DMS153 treated with DMSO at 0.1 percent for 48 hours (cell line): ENCODE measurements at regions not wholly inside any gene's neighbourhood (a gene's known extent, or its start where the extent isn't known, plus 50 kb on each side); places are given as distances from the start of the nearest gene placed in this dataset.

Experiments used
- DNase-seq: peaks from one replicate; lab custom pipeline; 2025; ENCODE audit not compliant: unreplicated experiment; lab: John Stamatoyannopoulos, UW

DNA sequence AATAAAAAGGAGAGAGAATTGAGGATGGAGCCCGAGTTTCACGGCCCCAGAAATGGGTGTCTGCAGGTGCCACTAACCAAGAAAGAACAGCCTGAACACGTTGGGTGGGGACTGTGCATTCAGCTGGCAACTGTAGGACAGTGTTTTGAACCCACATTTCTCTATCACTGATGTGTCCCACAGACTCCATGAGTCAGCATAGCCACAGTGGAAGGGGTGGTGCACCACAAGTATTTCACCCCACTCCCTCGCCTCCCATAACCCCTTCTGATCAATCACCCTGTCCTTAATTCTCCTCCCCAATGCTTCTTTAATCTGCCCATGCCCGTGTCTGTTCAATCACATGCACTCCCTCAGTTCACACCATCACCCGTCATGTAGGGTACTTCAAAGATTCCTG lies 291.5 kb downstream of the ZNF516 start:
- no peak for DNase-seq

- DNase-seq = no peak
Observed at GRCh38 chr18:76202322-76202721, 292.7 kb downstream of the ZNF516 start.

DNA sequence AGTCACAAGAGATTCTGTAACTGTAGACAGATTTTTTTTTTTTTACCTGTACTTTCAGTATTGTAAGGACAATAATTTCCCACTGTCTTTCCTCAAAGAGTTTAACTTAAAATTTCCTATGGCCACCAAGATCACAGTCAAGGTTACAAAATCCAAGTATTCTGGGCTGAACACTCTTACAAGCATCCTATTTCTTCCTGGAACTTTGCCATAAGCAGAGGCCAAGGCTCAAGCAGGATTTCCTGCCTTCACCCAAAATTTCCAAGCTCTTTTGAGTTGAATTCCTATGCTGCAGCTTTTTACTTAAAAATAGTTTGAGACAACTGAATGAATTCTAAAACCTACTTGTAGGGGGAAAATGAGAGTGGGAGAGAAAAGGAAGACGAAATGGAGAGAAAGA lies 299.4 kb downstream of the ZNF516 start:
- DNase-seq = no peak

GRCh38 chr18:76188097-76188496 lies 306.9 kb downstream of the ZNF516 start:
- no peak for DNase-seq

DNA sequence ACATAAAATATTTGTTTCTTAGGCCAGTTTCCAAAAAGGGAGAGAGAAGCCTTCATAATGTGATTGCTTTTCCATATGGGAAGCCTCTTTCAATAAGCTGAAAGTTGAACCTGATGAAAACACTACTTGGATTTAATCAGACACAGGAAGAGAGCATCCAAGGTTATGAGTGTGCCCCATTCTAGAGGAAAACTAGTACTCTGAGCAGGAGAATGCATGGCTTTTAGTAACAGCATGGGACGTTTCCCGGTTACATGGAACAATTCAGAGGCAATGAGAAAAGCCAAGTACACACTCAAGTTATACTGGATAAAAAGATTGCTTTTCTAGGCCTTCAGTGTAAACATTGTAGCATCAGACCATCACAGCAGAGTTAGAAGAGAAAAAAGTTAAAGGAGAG lies 315.8 kb downstream of the ZNF516 start:
- DNase-seq = no peak

GRCh38 chr18:76177160-76177559 lies 317.9 kb downstream of the ZNF516 start:
- no peak for DNase-seq

DNA sequence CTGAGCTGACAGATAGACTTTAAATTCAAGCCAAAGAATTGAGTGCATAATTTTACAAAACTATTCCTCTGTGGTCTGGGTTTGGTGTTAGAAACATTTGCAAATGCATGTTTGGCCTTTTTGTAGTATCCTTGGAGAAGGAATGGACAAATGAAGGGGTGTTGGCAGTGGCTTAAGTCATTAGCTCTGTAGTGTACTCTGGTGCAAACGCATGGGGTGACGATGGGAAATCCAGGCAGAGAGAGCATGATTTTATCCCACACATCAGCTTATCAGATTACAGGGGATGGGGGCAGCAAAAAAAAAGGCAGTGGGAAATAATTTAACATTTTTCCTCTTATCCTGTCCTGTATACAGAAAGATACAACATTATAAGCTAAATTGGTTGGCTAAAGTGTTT lies 320.6 kb downstream of the ZNF516 start:
- no peak for DNase-seq

- no peak for DNase-seq
Observed at GRCh38 chr18:76169733-76170132, 325.3 kb downstream of the ZNF516 start.

DNA sequence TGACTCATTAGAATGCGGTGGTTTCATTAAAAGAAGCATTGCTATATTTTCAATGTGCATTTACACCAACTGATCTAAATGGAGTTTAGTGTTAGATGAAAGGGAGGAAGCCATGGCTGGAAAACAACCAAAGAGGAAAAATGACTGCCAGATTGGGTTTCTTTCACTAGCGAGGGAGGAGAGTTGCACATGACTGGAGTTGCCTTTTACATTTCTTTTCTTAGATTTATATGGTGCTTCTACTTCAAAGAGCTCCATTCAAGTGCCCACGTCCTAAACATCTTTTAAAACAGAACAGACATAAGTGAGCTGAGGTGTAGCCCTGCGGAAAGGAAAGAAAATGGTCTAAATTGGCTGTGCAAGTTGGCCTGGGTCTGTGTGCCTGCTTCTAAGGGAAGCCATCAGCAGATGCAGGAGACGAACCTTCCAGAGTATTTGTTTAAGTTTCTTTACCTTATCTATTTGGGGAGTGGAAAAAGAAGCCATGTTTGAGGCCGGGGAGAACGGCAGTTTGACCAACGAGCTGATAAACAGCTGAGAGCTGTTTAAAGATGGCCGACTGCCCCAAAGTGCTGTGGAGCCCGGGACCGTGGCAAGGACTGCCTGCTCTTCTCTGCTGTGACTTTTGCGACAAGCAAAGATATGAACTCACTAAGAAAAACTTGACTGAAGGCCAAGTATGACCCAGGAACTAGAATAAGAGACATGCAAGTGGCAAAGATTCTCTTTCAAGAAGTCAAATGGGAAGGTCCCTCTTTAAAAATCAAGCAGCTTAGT lies 327.0 kb downstream of the ZNF516 start:
- DNase-seq = no peak

- DNase-seq = no peak
Observed at GRCh38 chr18:76167410-76167809, 327.6 kb downstream of the ZNF516 start.

GRCh38 chr18:76162886-76163285 lies 332.2 kb downstream of the ZNF516 start:
- no peak for DNase-seq

- DNase-seq = no peak
Observed at GRCh38 chr18:76161983-76162382, 333.1 kb downstream of the ZNF516 start.

GRCh38 chr18:76153691-76154090 lies 341.4 kb downstream of the ZNF516 start:
- no peak for DNase-seq

GRCh38 chr18:76149734-76150133 lies 345.3 kb downstream of the ZNF516 start:
- no peak for DNase-seq

DNA sequence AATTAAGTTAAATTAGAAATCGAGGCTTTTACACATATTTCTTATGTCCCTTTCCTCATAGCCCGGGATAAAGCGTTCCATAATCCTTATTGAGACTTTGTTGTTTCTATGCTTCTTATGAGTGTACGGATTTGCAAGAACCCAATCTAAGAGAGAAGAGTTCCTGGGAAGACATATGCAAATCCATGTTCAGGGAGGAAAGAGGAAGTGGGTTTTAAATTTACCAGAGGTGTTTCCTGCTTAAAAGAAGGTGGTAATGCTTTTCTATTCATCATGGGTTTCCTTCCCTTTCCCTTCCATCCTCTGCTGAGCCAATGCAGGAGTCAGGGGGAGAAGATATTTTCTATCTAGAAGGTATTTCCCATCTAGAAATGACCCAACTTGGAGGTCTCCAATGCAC lies 345.8 kb downstream of the ZNF516 start:
- DNase-seq = no peak

GRCh38 chr18:76145521-76146376 lies 349.3 kb downstream of the ZNF516 start:
- no peak for DNase-seq

- no peak for DNase-seq
Observed at GRCh38 chr18:76144844-76145243, 350.2 kb downstream of the ZNF516 start.

DNA sequence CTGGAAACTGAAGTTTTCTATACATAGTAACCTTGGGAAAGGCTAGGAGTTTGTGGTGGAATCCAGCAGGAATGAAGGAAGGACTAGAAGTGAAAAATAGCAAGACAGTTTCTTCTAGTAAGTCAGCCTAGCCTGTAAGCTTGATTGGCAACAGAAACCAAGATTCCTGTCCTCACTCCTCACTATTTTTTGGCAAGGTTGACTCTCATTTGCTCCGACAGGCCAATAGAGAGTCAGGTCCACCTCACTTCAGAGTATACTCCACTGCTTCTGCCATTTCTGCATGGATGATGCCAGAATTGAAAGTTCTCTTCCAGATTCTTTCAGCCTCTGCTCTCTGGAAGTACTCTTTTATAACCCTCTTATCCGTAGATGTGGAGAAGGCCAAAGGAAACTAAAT lies 352.4 kb downstream of the ZNF516 start:
- DNase-seq = no peak

- no peak for DNase-seq
Observed at GRCh38 chr18:76139844-76140243, 355.2 kb downstream of the ZNF516 start.

- no peak for DNase-seq
Observed at GRCh38 chr18:76137216-76137615, 357.8 kb downstream of the ZNF516 start.

GRCh38 chr18:76136701-76137100 lies 358.3 kb downstream of the ZNF516 start:
- no peak for DNase-seq

DNA sequence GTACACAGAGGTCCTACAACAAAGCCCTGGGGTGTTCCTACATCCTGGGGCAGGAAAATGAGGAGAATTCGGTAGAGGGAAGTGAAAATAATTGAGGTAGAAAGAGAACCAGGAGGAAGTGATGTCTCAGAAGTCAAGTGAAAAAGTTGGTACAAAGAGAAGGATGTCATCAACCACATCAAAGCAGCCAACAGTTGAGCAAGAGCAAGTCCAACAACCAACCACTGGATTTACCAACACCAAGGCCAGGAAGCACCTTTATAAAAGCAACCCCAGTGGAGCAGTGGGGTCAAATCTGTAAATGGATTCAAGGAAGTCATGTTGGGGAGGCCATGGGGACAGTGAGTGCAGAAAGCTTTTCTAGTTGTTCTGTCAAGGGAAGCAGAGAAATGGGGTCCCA lies 360.4 kb downstream of the ZNF516 start:
- DNase-seq = no peak
